ENCODE measurements at regions not wholly inside any gene's neighbourhood (a gene's known extent, or its start where the extent isn't known, plus 50 kb on each side); places are given as distances from the start of the nearest gene placed in this dataset.

DNA sequence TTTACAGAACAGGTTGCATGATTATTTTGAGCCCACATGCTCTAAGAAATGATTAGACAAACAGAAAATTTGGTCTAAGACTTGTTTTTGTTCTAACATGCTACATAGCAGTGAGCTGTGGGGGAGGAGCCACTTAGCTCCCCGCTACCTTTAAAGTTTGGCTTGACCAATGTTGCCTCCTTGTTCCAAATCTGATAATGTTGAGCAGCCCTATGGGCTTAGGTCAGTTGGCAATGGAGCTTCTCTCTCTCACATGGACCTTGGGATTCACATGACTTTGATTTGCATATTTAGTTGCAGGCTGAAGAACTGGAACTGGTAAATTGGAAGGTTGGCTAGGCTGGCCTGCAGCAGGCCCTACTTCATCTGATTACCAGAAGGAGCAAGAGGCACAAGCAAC is 116.4 kb downstream of the EBLN2 start:
- Histone ChIP-seq H3K4me1 (ENCODE audit: control insufficient read depth, insufficient read depth, low read length) (no peaks in the 10 kb centered on the region), H3K27ac (ENCODE audit: low read depth, low read length) (no peak overlapping the region), H3K27me3 (ENCODE audit: control insufficient read depth, insufficient read depth, low read length, poor library complexity, severe bottlenecking) (no peaks in the 10 kb centered on the region), H3K9ac (ENCODE audit: extremely low read depth, low read length, poor library complexity, severe bottlenecking) (no peak overlapping the region), H3K4me3 (ENCODE audit: low read length) (no peak overlapping the region), H3K9me3 (ENCODE audit: control insufficient read depth, low read length) (peaks cover 3% of the 10 kb centered on the region), H3K36me3 (ENCODE audit: control insufficient read depth, insufficient read depth, low read length) (no peaks in the 10 kb centered on the region)
- Mint-ChIP-seq H3K4me1 (peaks cover 13% of the 10 kb centered on the region), H3K4me3 (no peak overlapping the region), H3K27ac (no peak overlapping the region), H3K9me3 (no peaks in the 10 kb centered on the region), H3K27me3 (ENCODE audit: insufficient read depth) (peaks cover 15% of the 10 kb centered on the region), H3K36me3 (ENCODE audit: low read depth) (no peaks in the 10 kb centered on the region)
- WGBS, 2 experiments (ENCODE audit: insufficient coverage in 1 of 2, insufficient read length in 1 of 2), result 93 to 100% methylated on average over 1 of the region's 1 CpG
- TF ChIP-seq, protein P1, sequence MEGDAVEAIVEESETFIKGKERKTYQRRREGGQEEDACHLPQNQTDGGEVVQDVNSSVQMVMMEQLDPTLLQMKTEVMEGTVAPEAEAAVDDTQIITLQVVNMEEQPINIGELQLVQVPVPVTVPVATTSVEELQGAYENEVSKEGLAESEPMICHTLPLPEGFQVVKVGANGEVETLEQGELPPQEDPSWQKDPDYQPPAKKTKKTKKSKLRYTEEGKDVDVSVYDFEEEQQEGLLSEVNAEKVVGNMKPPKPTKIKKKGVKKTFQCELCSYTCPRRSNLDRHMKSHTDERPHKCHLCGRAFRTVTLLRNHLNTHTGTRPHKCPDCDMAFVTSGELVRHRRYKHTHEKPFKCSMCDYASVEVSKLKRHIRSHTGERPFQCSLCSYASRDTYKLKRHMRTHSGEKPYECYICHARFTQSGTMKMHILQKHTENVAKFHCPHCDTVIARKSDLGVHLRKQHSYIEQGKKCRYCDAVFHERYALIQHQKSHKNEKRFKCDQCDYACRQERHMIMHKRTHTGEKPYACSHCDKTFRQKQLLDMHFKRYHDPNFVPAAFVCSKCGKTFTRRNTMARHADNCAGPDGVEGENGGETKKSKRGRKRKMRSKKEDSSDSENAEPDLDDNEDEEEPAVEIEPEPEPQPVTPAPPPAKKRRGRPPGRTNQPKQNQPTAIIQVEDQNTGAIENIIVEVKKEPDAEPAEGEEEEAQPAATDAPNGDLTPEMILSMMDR (conservative IDR thresholded peaks at IDR 0.05), result no peak
- DNase-seq, result no peak

DNA sequence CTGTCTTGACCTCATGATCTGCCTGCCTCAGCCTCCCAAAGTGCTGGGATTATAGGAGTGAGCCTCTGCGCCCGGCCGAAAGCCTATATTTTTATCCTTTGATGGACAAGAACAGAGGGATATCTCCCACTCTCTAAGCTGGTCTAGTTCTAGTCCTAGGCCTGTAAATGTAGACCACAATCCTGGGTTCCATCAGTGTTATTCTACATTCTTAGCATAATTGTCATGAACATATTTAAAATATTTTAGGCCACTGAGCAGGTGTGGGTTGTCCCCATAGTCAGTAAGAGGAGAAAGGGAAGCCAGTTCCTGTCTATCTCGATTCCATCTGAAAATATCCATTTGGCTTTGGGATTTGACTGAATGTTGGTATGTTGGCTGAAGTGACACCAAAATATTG is 118.1 kb downstream of the EBLN2 start:
- Histone ChIP-seq H3K4me1 (ENCODE audit: control insufficient read depth, insufficient read depth, low read length) (no peaks in the 10 kb centered on the region), H3K9me3 (ENCODE audit: control insufficient read depth, low read length) (peaks cover 1% of the 10 kb centered on the region), H3K27me3 (ENCODE audit: control insufficient read depth, insufficient read depth, low read length, poor library complexity, severe bottlenecking) (no peaks in the 10 kb centered on the region), H3K9ac (ENCODE audit: extremely low read depth, low read length, poor library complexity, severe bottlenecking) (no peak overlapping the region), H3K4me3 (ENCODE audit: low read length) (no peak overlapping the region), H3K27ac (ENCODE audit: low read depth, low read length) (no peak overlapping the region), H3K36me3 (ENCODE audit: control insufficient read depth, insufficient read depth, low read length) (no peaks in the 10 kb centered on the region)
- H3K4me1 Mint-ChIP-seq, result peaks cover 25% of the 10 kb centered on the region
- H3K9me3 Mint-ChIP-seq, result no peaks in the 10 kb centered on the region
- TF ChIP-seq, protein P1 (conservative IDR thresholded peaks at IDR 0.05), result no peak
- no peaks in the 10 kb centered on the region for H3K36me3 Mint-ChIP-seq (ENCODE audit: low read depth)
- no peak overlapping the region for H3K4me3 Mint-ChIP-seq
- H3K27me3 Mint-ChIP-seq (ENCODE audit: insufficient read depth), result peaks cover 15% of the 10 kb centered on the region
- H3K27ac Mint-ChIP-seq, result no peak overlapping the region
- 97% methylated on average over 4 of the region's 4 CpGs for WGBS, 2 experiments (ENCODE audit: insufficient coverage in 1 of 2, insufficient read length in 1 of 2)
- DNase-seq, result no peak

DNA sequence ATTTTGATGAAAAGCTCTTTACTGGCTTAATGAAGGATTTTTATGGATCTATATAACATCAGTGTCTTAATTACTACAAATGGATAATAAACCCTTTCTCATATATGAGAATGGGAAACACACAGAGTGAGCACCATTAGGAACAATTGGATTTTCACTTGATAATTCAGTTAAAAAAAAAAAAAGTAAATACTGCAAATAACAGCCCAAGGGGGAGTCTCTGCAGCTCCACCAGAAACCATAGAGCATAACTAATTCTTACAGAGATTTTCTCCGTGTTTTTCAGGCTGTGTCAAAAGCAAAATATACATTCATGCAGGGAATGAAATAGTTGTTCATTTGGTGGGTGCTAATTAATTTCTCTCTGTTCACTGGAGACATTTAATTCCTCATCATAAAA is 125.3 kb downstream of the EBLN2 start:
- TF ChIP-seq, protein P1 (conservative IDR thresholded peaks at IDR 0.05), result no peak
- Mint-ChIP-seq H3K27me3 (ENCODE audit: insufficient read depth) (peaks cover 3% of the 10 kb centered on the region), H3K36me3 (ENCODE audit: low read depth) (no peaks in the 10 kb centered on the region), H3K9me3 (no peaks in the 10 kb centered on the region), H3K4me1 (peaks cover 23% of the 10 kb centered on the region), H3K27ac (no peak overlapping the region), H3K4me3 (no peak overlapping the region)
- Histone ChIP-seq H3K4me1 (ENCODE audit: control insufficient read depth, insufficient read depth, low read length) (no peaks in the 10 kb centered on the region), H3K36me3 (ENCODE audit: control insufficient read depth, insufficient read depth, low read length) (no peaks in the 10 kb centered on the region), H3K9ac (ENCODE audit: extremely low read depth, low read length, poor library complexity, severe bottlenecking) (no peak overlapping the region), H3K27ac (ENCODE audit: low read depth, low read length) (no peak overlapping the region), H3K9me3 (ENCODE audit: control insufficient read depth, low read length) (no peaks in the 10 kb centered on the region), H3K27me3 (ENCODE audit: control insufficient read depth, insufficient read depth, low read length, poor library complexity, severe bottlenecking) (no peaks in the 10 kb centered on the region), H3K4me3 (ENCODE audit: low read length) (no peak overlapping the region)
- DNase-seq, result no peak
- 78% methylated on average over 1 of the region's 1 CpG; no CpG with 5 or more reads in 1 of the 2 experiments for WGBS, 2 experiments (ENCODE audit: insufficient coverage in 1 of 2, insufficient read length in 1 of 2)
